ENCODE measurements at regions not wholly inside any gene's neighbourhood (a gene's known extent, or its start where the extent isn't known, plus 50 kb on each side); places are given as distances from the start of the nearest gene placed in this dataset.

DNA sequence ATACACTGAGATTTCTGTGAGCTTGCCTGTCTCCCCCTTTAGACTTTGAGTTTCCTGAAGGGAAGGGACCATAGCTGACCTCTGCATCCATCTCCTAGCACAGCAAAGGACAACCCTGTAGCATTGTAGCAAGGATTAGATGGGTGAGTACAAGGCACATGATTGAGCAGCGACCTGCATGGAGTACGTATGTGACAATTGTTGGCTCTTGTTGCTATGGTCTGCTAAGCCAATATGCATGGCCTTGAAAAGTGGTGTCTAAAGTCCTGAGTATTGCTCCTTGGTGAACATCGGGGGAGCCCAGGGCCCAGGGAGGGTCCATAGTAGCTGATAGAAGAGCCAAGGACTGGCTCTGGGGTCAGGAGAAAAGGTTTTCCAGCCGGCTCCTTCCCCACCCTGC lies 365.0 kb upstream of the CHD6 start:
- no peak for TF ChIP-seq POLR2A (IDR thresholded peaks at IDR 0.05; ENCODE audit: low read depth, low read length)
- no peak for TF ChIP-seq POLR2AphosphoS5 (IDR thresholded peaks at IDR 0.05; ENCODE audit: low read depth, low read length)
- no peak for TF ChIP-seq TAF1 (IDR thresholded peaks at IDR 0.05; ENCODE audit: low read depth, low read length)
- no peak for TF ChIP-seq POU2F2 (IDR thresholded peaks at IDR 0.05; ENCODE audit: low read depth, low read length)

Measured in GM12891 (cell line).